K562 (cell line): ENCODE measurements at regions not wholly inside any gene's neighbourhood (a gene's known extent, or its start where the extent isn't known, plus 50 kb on each side); places are given as distances from the start of the nearest gene placed in this dataset.

Experiments used
- ARHGAP35 ChIP-seq: fragments of 450-650 bp; IDR thresholded peaks from 2 replicates; pipeline ENCODE4 v1.6.1; 2018; ENCODE audit not compliant: partially characterized antibody
- BRD4 ChIP-seq: fragments of 200-600 bp; sonication (generic); IDR thresholded peaks from 2 replicates; pipeline ENCODE4 v1.6.1; 2017; ENCODE audit warnings: inconsistent platforms
- EGR1 ChIP-seq: fragments of 450-650 bp; conservative IDR thresholded peaks from 2 replicates; pipeline ENCODE4 v1.6.1; 2017; ENCODE audit warnings: mild to moderate bottlenecking
- EWSR1 ChIP-seq: fragments of 450-650 bp; IDR thresholded peaks from 2 replicates; pipeline ENCODE4 v1.6.1; 2018; ENCODE audit warnings: borderline replicate concordance, mild to moderate bottlenecking, low read depth, moderate library complexity; ENCODE audit not compliant: partially characterized antibody
- GTF2F1 ChIP-seq: IDR thresholded peaks from 2 replicates; pipeline ENCODE4 v1.6.1; 2011; ENCODE audit warnings: low read depth, low read length, improper control_type of control experiment
- POU5F1 ChIP-seq: fragments of 150-350 bp; IDR thresholded peaks from 2 replicates; pipeline ENCODE4 v1.6.1; 2014; ENCODE audit warnings: borderline replicate concordance, low read length, low read depth, mild to moderate bottlenecking; ENCODE audit not compliant: partially characterized antibody
- RFX5 ChIP-seq: IDR thresholded peaks from 2 replicates; pipeline ENCODE4 v1.6.1; 2011; ENCODE audit warnings: low read depth, mild to moderate bottlenecking, improper control_type of control experiment, low read length
- TBL1XR1 ChIP-seq, 2 experiments: IDR thresholded peaks; 2 replicates each; pipeline ENCODE4 v1.6.1; 2012; ENCODE audit warnings: improper control_type of control experiment in 2 of 2, low read length in 2 of 2, mild to moderate bottlenecking in 1 of 2
- ZNF121 ChIP-seq: sonication (generic); formaldehyde crosslinking; conservative IDR thresholded peaks from 2 replicates; pipeline ENCODE4 v1.8.0; 2022; ENCODE audit warnings: missing genetic modification reagents
- TF ChIP-seq, protein P1 (sequence below), 3 experiments: IDR thresholded peaks in 2 of 3; conservative IDR thresholded peaks in 1 of 3; 2 replicates each; pipeline ENCODE4 v1.5.1; 2011 to 2012; ENCODE audit warnings: low read length in 3 of 3, mild to moderate bottlenecking in 3 of 3, control low read depth in 2 of 3, improper control_type of control experiment in 1 of 3, inconsistent platforms in 1 of 3, low read depth in 1 of 3, mixed read lengths in 1 of 3, moderate library complexity in 1 of 3; ENCODE audit not compliant: insufficient read depth in 2 of 3
- TF ChIP-seq, protein P2 (sequence below): fragments of 250-450 bp; sonication (Bioruptor Pico); IDR thresholded peaks from 2 replicates; pipeline ENCODE4 v1.5.0; 2020; ENCODE audit warnings: mild to moderate bottlenecking
- TF ChIP-seq, protein P3 (sequence below): sonication (generic); formaldehyde crosslinking; IDR thresholded peaks from 2 replicates; pipeline ENCODE4 v1.5.0; 2020; ENCODE audit warnings: missing genetic modification reagents
- TF ChIP-seq, protein P4 (sequence below): sonication (generic); formaldehyde crosslinking; IDR thresholded peaks from 2 replicates; pipeline ENCODE4 v1.8.1; 2023; ENCODE audit warnings: mild to moderate bottlenecking, missing genetic modification reagents, moderate library complexity
- TF ChIP-seq, protein P5 (sequence below): sonication (generic); formaldehyde crosslinking; IDR thresholded peaks from 2 replicates; pipeline ENCODE4 v1.8.1; 2022; ENCODE audit warnings: missing genetic modification reagents

DNA sequence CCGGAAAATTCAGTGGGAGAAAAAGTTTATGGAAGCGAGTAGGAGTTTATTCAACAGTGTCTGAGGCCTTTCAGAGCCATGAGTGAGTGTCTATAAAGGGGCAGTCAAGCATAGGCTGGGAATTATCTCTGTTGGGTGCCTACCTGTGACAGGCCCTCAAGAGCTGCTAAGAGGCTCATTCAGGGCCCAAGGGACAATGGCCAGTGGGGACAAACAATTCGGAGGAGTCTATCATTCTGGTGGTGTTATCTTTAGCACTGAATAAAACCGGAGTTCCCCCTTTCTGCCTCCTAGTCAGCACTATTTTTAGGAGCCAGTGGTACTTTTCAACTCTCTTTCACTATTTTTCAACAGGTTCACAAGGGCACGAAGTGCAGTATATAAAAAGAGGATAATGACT, 89.5 kb upstream of the HTATIP2 start:
- TF ChIP-seq TBL1XR1 (IDR thresholded peaks at IDR 0.05; ENCODE audit: low read length in 2 of 2) (no peak), ARHGAP35 (no peak), BRD4 (no peak), ZNF121 (CRISPR knock-in tag) (no peak), EWSR1 (no peak), EGR1 (no peak), GTF2F1 (no peak), POU5F1 (no peak), RFX5 (no peak)
- TF ChIP-seq, protein P1, sequence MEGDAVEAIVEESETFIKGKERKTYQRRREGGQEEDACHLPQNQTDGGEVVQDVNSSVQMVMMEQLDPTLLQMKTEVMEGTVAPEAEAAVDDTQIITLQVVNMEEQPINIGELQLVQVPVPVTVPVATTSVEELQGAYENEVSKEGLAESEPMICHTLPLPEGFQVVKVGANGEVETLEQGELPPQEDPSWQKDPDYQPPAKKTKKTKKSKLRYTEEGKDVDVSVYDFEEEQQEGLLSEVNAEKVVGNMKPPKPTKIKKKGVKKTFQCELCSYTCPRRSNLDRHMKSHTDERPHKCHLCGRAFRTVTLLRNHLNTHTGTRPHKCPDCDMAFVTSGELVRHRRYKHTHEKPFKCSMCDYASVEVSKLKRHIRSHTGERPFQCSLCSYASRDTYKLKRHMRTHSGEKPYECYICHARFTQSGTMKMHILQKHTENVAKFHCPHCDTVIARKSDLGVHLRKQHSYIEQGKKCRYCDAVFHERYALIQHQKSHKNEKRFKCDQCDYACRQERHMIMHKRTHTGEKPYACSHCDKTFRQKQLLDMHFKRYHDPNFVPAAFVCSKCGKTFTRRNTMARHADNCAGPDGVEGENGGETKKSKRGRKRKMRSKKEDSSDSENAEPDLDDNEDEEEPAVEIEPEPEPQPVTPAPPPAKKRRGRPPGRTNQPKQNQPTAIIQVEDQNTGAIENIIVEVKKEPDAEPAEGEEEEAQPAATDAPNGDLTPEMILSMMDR (IDR thresholded peaks at IDR 0.05 in 2 of 3, conservative IDR thresholded peaks at IDR 0.05 in 1 of 3; ENCODE audit: insufficient read depth in 2 of 3, low read depth in 1 of 3, low read length in 3 of 3), result no peak
- TF ChIP-seq, protein P2, sequence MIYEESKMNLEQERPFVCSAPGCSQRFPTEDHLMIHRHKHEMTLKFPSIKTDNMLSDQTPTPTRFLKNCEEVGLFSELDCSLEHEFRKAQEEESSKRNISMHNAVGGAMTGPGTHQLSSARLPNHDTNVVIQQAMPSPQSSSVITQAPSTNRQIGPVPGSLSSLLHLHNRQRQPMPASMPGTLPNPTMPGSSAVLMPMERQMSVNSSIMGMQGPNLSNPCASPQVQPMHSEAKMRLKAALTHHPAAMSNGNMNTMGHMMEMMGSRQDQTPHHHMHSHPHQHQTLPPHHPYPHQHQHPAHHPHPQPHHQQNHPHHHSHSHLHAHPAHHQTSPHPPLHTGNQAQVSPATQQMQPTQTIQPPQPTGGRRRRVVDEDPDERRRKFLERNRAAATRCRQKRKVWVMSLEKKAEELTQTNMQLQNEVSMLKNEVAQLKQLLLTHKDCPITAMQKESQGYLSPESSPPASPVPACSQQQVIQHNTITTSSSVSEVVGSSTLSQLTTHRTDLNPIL, result no peak
- TF ChIP-seq, protein P3, sequence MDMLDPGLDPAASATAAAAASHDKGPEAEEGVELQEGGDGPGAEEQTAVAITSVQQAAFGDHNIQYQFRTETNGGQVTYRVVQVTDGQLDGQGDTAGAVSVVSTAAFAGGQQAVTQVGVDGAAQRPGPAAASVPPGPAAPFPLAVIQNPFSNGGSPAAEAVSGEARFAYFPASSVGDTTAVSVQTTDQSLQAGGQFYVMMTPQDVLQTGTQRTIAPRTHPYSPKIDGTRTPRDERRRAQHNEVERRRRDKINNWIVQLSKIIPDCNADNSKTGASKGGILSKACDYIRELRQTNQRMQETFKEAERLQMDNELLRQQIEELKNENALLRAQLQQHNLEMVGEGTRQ, result no peak
- TF ChIP-seq, protein P4, sequence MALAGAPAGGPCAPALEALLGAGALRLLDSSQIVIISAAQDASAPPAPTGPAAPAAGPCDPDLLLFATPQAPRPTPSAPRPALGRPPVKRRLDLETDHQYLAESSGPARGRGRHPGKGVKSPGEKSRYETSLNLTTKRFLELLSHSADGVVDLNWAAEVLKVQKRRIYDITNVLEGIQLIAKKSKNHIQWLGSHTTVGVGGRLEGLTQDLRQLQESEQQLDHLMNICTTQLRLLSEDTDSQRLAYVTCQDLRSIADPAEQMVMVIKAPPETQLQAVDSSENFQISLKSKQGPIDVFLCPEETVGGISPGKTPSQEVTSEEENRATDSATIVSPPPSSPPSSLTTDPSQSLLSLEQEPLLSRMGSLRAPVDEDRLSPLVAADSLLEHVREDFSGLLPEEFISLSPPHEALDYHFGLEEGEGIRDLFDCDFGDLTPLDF (CRISPR knock-in tag), result no peak
- TF ChIP-seq, protein P5, sequence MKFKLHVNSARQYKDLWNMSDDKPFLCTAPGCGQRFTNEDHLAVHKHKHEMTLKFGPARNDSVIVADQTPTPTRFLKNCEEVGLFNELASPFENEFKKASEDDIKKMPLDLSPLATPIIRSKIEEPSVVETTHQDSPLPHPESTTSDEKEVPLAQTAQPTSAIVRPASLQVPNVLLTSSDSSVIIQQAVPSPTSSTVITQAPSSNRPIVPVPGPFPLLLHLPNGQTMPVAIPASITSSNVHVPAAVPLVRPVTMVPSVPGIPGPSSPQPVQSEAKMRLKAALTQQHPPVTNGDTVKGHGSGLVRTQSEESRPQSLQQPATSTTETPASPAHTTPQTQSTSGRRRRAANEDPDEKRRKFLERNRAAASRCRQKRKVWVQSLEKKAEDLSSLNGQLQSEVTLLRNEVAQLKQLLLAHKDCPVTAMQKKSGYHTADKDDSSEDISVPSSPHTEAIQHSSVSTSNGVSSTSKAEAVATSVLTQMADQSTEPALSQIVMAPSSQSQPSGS (CRISPR knock-in tag), result no peak
